Chondrocyte (in vitro differentiated cells): ENCODE measurements at regions not wholly inside any gene's neighbourhood (a gene's known extent, or its start where the extent isn't known, plus 50 kb on each side); places are given as distances from the start of the nearest gene placed in this dataset.
"Not testable (repeated sequence)": the region's sequence is repeated elsewhere in the genome, so short reads cannot be mapped to it uniquely, and the experiment has no call there.

Source experiments
- DNase-seq: peaks from one replicate; pipeline ENCODE4 v3.0.0; 2021; ENCODE audit warnings: mixed read lengths, low spot score
- H3K27ac Mint-ChIP-seq: one replicate; pipeline ENCODE4 v1.8.0; 2021; ENCODE audit warnings: mild to moderate bottlenecking, moderate library complexity, mixed read lengths; ENCODE audit not compliant: unreplicated experiment
- H3K27me3 Mint-ChIP-seq: 2 replicates; pipeline ENCODE4 v1.8.0; 2021; ENCODE audit warnings: low read depth, mixed read lengths
- H3K36me3 Mint-ChIP-seq: 2 replicates; pipeline ENCODE4 v1.8.0; 2021; ENCODE audit warnings: low read depth, mixed read lengths
- H3K4me1 Mint-ChIP-seq: 2 replicates; pipeline ENCODE4 v1.8.0; 2021; ENCODE audit warnings: low read depth, mild to moderate bottlenecking, mixed read lengths
- H3K4me3 Mint-ChIP-seq: one replicate; pipeline ENCODE4 v1.8.0; 2021; ENCODE audit warnings: mild to moderate bottlenecking, moderate library complexity, mixed read lengths; ENCODE audit not compliant: unreplicated experiment
- H3K9me3 Mint-ChIP-seq: 2 replicates; pipeline ENCODE4 v1.8.0; 2021; ENCODE audit warnings: low read depth, mixed read lengths
- TF ChIP-seq, protein P1 (sequence below): fragments of 200-600 bp; sonication (generic); IDR thresholded peaks from 2 replicates; pipeline ENCODE4 v1.5.0; 2021; ENCODE audit warnings: antibody characterized with exemption, mild to moderate bottlenecking, moderate library complexity

DNA sequence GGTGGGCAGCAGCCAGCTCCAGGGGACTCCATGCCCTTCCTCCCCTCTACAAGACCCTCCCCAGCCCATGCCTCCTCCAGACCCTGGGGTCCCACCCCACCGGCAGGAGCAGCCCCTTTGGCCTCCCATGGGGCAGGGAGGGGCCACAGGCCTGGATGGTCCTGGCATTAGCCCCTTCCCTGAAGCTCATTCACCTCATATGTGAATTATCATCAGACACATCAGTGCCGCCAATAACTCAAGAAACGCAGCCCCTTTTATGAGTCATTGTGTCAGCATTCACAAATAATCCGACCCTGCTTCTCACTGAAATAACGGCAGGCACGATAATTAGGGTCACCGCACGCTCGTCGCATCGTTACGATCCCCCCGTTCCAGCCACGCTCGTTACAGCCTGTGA is 124.2 kb downstream of the BRD1 start:
- H3K36me3 Mint-ChIP-seq, result peaks cover 3% of the 10 kb centered on the region
- H3K4me1 Mint-ChIP-seq, result no peaks in the 10 kb centered on the region
- peaks cover 9% of the 10 kb centered on the region for H3K9me3 Mint-ChIP-seq
- TF ChIP-seq, protein P1, sequence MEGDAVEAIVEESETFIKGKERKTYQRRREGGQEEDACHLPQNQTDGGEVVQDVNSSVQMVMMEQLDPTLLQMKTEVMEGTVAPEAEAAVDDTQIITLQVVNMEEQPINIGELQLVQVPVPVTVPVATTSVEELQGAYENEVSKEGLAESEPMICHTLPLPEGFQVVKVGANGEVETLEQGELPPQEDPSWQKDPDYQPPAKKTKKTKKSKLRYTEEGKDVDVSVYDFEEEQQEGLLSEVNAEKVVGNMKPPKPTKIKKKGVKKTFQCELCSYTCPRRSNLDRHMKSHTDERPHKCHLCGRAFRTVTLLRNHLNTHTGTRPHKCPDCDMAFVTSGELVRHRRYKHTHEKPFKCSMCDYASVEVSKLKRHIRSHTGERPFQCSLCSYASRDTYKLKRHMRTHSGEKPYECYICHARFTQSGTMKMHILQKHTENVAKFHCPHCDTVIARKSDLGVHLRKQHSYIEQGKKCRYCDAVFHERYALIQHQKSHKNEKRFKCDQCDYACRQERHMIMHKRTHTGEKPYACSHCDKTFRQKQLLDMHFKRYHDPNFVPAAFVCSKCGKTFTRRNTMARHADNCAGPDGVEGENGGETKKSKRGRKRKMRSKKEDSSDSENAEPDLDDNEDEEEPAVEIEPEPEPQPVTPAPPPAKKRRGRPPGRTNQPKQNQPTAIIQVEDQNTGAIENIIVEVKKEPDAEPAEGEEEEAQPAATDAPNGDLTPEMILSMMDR, result no peak
- no peak for DNase-seq
- peaks cover 13% of the 10 kb centered on the region for H3K27me3 Mint-ChIP-seq
- no peak overlapping the region for H3K27ac Mint-ChIP-seq
- H3K4me3 Mint-ChIP-seq, result no peak overlapping the region

DNA sequence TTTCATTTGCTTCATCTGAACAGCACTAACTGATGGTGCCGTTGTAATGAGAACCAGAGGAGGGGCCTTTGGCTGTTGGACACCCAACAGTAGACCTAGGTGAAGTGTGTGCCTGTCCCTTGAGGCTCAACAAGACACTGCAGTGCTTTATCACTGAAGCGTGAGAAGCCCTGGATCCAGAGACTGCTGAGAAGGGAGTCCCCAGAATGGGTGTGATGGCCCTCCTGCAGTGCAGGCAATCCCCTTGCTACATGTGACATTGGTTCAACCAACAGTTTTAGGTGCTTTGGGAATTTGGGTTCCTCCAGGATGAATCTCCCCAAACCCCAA is 125.6 kb downstream of the BRD1 start:
- Mint-ChIP-seq H3K4me3 (no peak overlapping the region), H3K27me3 (peaks cover 10% of the 10 kb centered on the region), H3K4me1 (no peaks in the 10 kb centered on the region), H3K36me3 (peaks cover 1% of the 10 kb centered on the region), H3K27ac (no peak overlapping the region), H3K9me3 (peaks cover 17% of the 10 kb centered on the region)
- TF ChIP-seq, protein P1, result peak; percentile 5
- no peak for DNase-seq

DNA sequence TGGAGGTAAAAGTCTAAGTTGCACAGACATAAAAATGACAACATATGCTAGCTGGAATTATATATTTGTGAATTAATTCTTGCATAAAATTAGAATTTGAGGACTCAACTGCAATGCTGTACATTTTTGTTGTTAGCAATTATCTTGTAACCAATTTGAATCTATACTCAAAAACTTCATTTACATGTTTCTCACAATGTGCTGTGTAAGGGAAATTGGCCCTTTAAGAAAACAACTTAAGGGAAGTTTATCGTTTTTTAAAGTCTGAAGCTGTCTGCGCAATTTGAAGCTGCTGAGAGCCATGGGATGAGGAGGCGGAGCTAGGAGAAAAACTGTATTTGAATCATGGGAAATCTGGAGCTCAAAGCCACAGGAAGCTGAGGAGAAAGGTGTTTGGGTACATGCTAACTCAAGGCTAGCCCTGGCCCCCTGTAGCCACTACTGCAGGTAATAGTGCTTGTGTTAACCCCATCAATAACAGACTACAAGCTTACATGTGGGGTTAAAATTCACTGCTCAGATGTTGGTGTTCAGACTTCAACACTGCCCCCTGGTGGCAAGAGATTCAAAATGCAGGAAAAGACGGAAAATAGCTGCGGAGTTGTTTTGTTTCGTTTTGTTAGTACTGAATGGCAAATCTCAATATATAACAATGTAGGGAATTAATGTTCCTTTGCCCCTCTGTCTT is 126.1 kb downstream of the BRD1 start:
- H3K4me3 Mint-ChIP-seq, result no peak overlapping the region
- no peaks in the 10 kb centered on the region for H3K4me1 Mint-ChIP-seq
- H3K27ac Mint-ChIP-seq, result no peak overlapping the region
- peaks cover 1% of the 10 kb centered on the region for H3K36me3 Mint-ChIP-seq
- no peak for DNase-seq
- TF ChIP-seq, protein P1, result peak; percentile 69
- peaks cover 10% of the 10 kb centered on the region for H3K27me3 Mint-ChIP-seq
- H3K9me3 Mint-ChIP-seq, result peaks cover 19% of the 10 kb centered on the region

DNA sequence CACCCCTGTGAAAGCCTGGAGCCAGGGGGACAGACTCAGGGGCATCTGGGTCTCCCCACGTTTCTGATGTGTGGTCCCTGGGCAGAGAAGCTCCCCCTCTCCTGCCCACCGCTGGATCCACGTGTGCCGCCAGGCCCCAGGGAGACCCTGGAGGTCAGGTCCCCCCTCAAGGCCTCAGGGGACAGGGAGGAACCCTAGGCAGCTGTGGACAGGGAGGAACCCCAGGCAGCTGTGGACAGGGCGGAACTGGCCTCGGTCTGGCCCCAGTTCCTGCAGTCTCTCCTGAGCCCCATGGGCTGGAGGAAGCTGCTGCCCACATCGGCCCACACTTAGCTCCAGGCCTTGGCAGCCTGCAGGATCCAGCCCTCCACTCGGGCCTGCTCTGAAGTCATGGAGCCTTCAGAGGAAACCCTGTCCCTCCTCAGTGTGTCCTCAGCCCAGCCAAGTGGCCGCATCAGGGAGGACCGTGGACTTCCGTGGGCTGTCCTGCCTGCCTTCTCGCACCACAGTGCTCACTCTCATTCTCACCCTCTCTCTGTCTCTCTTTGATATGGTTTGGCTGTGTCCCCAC is 127.7 kb downstream of the BRD1 start:
- DNase-seq, result no peak
- H3K27ac Mint-ChIP-seq, result no peak overlapping the region
- H3K27me3 Mint-ChIP-seq, result peaks cover 8% of the 10 kb centered on the region
- H3K9me3 Mint-ChIP-seq, result peaks cover 21% of the 10 kb centered on the region
- peaks cover 3% of the 10 kb centered on the region for H3K36me3 Mint-ChIP-seq
- no peak overlapping the region for H3K4me3 Mint-ChIP-seq
- TF ChIP-seq, protein P1, result no peak
- H3K4me1 Mint-ChIP-seq, result no peaks in the 10 kb centered on the region

DNA sequence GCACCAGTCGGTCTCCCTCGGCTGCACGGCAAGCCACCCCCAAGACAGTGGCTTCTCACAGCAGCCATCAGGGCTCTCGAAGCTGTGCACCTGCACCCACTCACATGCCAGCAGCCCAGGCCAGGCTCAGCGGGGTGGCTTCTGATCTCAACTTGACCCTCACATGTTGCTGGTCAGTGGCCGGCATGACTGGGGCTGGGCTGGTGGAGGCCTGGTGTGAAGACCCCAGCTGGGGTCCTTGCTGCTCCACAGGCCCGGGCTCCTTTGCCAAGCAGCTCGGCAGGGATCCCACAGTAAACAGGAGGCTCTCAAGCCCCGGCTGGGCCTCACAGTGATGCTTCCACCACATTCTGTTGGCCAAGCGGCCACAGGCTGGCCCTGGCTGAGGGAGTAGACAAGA is 128.2 kb downstream of the BRD1 start:
- no peak for DNase-seq
- TF ChIP-seq, protein P1, result no peak
- peaks cover 8% of the 10 kb centered on the region for H3K27me3 Mint-ChIP-seq
- no peak overlapping the region for H3K27ac Mint-ChIP-seq
- H3K36me3 Mint-ChIP-seq, result peaks cover 3% of the 10 kb centered on the region
- H3K4me3 Mint-ChIP-seq, result no peak overlapping the region
- no peaks in the 10 kb centered on the region for H3K4me1 Mint-ChIP-seq
- H3K9me3 Mint-ChIP-seq, result peaks cover 21% of the 10 kb centered on the region

DNA sequence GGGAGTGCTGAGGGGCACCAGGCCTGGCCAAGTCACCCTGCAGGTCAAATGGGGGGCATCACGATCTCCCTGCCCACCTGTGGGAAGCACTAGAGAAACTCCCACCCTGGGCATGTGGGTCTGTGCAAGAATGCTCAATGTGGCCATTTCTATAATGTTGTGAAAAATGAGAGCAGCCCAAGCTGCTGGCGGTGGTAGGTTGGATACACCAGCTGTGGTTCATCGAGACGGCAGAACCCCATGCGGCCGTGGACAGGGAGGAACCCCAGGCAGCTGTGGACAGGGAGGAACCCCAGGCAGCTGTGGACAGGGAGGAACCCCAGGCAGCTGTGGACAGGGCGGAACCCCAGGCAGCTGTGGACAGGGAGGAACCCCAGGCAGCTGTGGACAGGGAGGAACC is 129.1 kb downstream of the BRD1 start:
- H3K9me3 Mint-ChIP-seq, result peaks cover 21% of the 10 kb centered on the region
- H3K4me1 Mint-ChIP-seq, H3K4me3 Mint-ChIP-seq, DNase-seq, H3K27me3 Mint-ChIP-seq, H3K27ac Mint-ChIP-seq, H3K36me3 Mint-ChIP-seq: not testable (repeated sequence)
